BE2C (cell line): ENCODE measurements at regions not wholly inside any gene's neighbourhood (a gene's known extent, or its start where the extent isn't known, plus 50 kb on each side); places are given as distances from the start of the nearest gene placed in this dataset.

Experiments
- DNase-seq: peaks from one replicate; pipeline ENCODE4 v3.0.0-alpha.2; 2020
- H3K27me3 ChIP-seq: fragments of 250-450 bp; sonication (Bioruptor Pico); 2 replicates; pipeline ENCODE4 v1.5.1; 2020; ENCODE audit warnings: mild to moderate bottlenecking
- H3K36me3 ChIP-seq: fragments of 250-450 bp; sonication (Bioruptor Pico); 2 replicates; pipeline ENCODE4 v1.5.1; 2020; ENCODE audit warnings: mild to moderate bottlenecking
- H3K4me1 ChIP-seq: fragments of 250-450 bp; sonication (Bioruptor Pico); 2 replicates; pipeline ENCODE4 v1.5.1; 2020
- H3K4me3 ChIP-seq: 2 replicates; pipeline ENCODE4 v1.5.1; 2011; ENCODE audit warnings: low read depth, low read length
- H3K9me3 ChIP-seq: fragments of 250-450 bp; sonication (Bioruptor Pico); 2 replicates; pipeline ENCODE4 v1.5.1; 2020
- CTCF ChIP-seq: IDR thresholded peaks from 2 replicates; pipeline ENCODE4 v1.5.1; 2012; ENCODE audit warnings: mild to moderate bottlenecking, low read depth, low read length

GRCh38 chr18:56166914-56167313, 471.5 kb downstream of the TXNL1 start:
- DNase-seq = no peak
- H3K4me1 ChIP-seq = no peaks in the 10 kb centered on the region
- H3K4me3 ChIP-seq = no peak overlapping the region
- no peaks in the 10 kb centered on the region for H3K9me3 ChIP-seq
- TF ChIP-seq CTCF = no peak
- no peaks in the 10 kb centered on the region for H3K27me3 ChIP-seq
- no peaks in the 10 kb centered on the region for H3K36me3 ChIP-seq

- DNase-seq = no peak
- no peak for TF ChIP-seq CTCF
- no peaks in the 10 kb centered on the region for H3K4me1 ChIP-seq
- H3K9me3 ChIP-seq = no peaks in the 10 kb centered on the region
- no peak overlapping the region for H3K4me3 ChIP-seq
- no peaks in the 10 kb centered on the region for H3K27me3 ChIP-seq
- no peaks in the 10 kb centered on the region for H3K36me3 ChIP-seq
Observed at GRCh38 chr18:56165601-56166355, 472.6 kb downstream of the TXNL1 start.

- no peak for DNase-seq
- H3K36me3 ChIP-seq = no peaks in the 10 kb centered on the region
- no peaks in the 10 kb centered on the region for H3K27me3 ChIP-seq
- TF ChIP-seq CTCF = no peak
- H3K4me1 ChIP-seq = no peaks in the 10 kb centered on the region
- H3K4me3 ChIP-seq = no peak overlapping the region
- H3K9me3 ChIP-seq = no peaks in the 10 kb centered on the region
Observed at GRCh38 chr18:56162311-56163265, 475.8 kb downstream of the TXNL1 start.

- Histone ChIP-seq H3K4me3 (no peak overlapping the region), H3K27me3 (no peaks in the 10 kb centered on the region), H3K4me1 (no peaks in the 10 kb centered on the region), H3K9me3 (no peaks in the 10 kb centered on the region), H3K36me3 (no peaks in the 10 kb centered on the region)
- TF ChIP-seq CTCF = no peak
- no peak for DNase-seq
Observed at GRCh38 chr18:56161566-56162260, 476.7 kb downstream of the TXNL1 start.

- TF ChIP-seq CTCF = no peak
Observed at GRCh38 chr18:56158676-56159075, 479.7 kb downstream of the TXNL1 start.

More at GRCh38 chr18:56158676-56159075, 479.7 kb downstream of the TXNL1 start:
- H3K27me3 ChIP-seq = no peaks in the 10 kb centered on the region
- DNase-seq = no peak
- H3K4me3 ChIP-seq = no peak overlapping the region
- no peaks in the 10 kb centered on the region for H3K9me3 ChIP-seq
- no peaks in the 10 kb centered on the region for H3K4me1 ChIP-seq
- H3K36me3 ChIP-seq = no peaks in the 10 kb centered on the region
